Erythroblast (primary cell): ENCODE measurements at regions not wholly inside any gene's neighbourhood (a gene's known extent, or its start where the extent isn't known, plus 50 kb on each side); places are given as distances from the start of the nearest gene placed in this dataset.

Source experiments
- GATA1 ChIP-seq: IDR thresholded peaks from 2 replicates; pipeline ENCODE4 v1.6.1; 2011; ENCODE audit warnings: low read depth, mild to moderate bottlenecking, control low read depth, low read length, moderate library complexity
- POLR2A ChIP-seq: IDR thresholded peaks from 2 replicates; pipeline ENCODE4 v1.6.1; 2011; ENCODE audit warnings: mild to moderate bottlenecking, low read length

DNA sequence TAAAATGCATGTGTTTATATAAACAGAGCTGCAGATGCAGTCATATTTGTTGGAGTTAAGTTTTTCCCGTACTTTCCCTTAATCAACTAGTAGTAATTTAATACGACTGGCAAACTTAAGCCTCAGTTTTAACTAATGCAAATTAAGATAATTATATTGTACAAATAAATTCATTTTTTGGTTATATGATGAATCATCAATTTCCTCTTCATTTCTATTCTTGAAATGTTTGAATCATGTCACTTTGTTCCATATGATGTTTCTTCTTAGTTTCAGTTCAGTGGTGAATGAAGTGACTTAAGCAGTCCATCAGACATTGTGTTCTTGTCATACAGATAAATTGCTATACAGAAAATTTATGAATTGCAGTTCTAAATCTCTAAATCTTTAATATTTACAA lies 1361.2 kb upstream of the EPHA6 start:
- TF ChIP-seq POLR2A, result no peak
- no peak for TF ChIP-seq GATA1
